HG02588 (cell line): ENCODE measurements at regions not wholly inside any gene's neighbourhood (a gene's known extent, or its start where the extent isn't known, plus 50 kb on each side); places are given as distances from the start of the nearest gene placed in this dataset.

Source experiments
- ATAC-seq: cut with Tn5 transposase; IDR thresholded peaks from one replicate; pipeline ENCODE4 v1.9.1; 2021; ENCODE audit warnings: mild to moderate bottlenecking, moderate library complexity; ENCODE audit not compliant: unreplicated experiment

DNA sequence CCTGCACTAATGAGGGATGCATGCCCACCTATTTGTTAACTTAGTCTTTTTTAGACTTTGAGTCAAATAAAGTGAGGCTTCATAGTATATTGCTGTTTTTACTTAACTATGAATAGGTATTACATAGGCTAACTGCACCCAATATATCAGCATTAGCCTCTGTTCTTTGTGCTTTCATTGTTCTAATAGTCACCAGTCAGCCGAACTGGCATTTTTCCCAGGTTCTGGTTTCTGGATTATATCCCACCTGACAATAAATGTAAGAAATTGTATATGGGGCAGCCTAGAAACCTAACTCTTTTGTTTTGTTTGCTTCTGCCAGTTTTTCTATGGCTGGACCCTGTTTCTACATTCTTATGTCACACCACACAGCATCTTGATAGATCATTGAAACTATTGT lies 1672.4 kb upstream of the LRRTM1 start:
- ATAC-seq: no peak

GRCh38 chr2:81974216-81974615 lies 1669.7 kb upstream of the LRRTM1 start:
- ATAC-seq: no peak

DNA sequence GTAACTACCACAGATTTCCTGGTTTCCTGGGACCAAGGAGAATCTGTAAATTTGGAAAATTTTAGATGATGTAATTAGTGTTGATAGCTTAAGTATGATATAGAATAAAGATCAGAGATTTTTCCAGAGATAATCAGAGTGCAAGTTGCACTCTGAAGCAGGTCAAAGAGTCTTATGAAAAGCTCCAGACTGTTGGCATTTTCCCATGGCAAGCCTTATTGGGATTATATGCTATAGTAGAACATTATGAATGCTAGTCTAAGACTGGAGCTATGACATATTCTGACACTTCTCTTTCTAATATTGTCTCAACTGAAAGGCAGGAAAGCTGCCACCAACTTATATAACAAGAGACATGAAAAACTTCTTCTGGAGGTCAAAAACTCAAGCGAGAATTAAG lies 1638.3 kb upstream of the LRRTM1 start:
- ATAC-seq: no peak

DNA sequence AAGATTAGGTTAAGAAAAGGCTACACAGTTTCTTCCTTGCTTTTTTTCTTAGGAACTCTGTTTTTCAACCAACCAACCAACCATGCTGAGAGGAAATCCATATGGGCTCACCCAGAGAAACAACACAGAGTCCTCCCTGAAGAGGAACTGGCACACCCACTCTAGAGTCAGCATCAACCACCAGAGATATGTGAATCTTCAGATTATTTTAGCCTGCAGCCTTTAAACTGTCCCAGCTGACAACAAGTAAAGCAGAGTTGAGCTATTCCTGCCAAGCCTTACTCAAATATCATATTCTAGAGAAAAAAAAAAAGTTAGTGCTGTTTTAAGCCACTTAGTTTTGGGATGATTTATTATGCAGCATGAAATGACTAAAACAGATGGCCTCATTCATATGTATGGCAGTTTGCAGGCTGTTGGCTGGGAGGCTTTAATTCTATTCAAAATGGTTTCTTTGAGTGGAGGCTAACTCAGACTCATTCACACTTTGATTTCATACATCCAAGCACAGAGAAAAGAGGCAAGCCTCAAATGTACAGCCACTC lies 1637.7 kb upstream of the LRRTM1 start:
- no peak for ATAC-seq

DNA sequence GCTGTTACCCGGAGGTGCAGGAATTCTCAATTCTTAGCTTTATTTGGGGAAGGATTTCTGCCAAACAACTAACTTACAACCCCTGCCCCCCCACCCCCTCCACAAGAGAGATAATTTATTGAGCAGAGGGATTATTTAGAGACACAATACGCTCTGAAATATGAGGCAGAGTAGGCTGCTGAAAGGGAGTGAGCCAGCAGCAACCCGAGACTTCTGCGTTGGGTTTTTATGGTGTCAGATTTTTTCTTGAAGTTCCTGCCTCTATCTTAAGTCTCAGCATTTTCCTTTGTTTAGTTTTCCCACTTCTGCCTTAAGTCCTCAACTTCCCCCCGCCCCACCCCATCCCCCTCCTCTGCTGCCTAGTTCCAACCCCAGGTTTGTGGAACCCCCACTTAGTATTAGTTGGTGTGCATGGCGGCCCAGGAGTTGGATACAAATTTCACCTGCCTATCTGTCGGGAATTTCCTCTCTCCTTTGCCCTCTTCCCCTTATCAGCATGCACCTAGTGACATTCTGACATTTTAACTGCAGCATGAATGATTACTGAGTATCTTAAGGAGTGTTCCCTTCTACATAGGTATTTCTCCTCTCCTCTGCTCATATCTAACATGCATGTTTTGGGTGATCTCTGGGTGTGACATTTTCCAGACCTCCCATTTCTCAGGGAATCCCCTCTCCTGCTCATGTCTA lies 1635.9 kb upstream of the LRRTM1 start:
- ATAC-seq: no peak

DNA sequence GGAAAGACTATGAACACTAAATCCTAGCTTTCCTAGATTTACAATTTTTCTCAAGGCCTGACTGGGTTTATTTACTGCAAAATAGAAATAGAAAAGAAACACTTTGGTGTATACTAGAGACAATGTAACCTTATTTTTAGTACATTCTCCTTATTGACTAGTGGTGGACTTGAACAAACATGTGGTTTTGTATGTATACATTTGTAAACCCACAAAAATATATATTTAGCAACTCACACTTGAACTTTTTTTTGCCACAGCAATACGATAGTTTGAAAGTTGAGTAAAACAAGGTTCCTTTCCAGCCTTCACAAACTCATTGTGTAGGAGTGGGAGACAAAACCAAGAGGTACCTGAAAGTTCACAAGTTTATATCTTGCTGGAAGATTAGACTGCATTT lies 1633.4 kb upstream of the LRRTM1 start:
- ATAC-seq: no peak

GRCh38 chr2:81903534-81903933 lies 1599.0 kb upstream of the LRRTM1 start:
- ATAC-seq: no peak

GRCh38 chr2:81901017-81901416 lies 1596.5 kb upstream of the LRRTM1 start:
- ATAC-seq: no peak

DNA sequence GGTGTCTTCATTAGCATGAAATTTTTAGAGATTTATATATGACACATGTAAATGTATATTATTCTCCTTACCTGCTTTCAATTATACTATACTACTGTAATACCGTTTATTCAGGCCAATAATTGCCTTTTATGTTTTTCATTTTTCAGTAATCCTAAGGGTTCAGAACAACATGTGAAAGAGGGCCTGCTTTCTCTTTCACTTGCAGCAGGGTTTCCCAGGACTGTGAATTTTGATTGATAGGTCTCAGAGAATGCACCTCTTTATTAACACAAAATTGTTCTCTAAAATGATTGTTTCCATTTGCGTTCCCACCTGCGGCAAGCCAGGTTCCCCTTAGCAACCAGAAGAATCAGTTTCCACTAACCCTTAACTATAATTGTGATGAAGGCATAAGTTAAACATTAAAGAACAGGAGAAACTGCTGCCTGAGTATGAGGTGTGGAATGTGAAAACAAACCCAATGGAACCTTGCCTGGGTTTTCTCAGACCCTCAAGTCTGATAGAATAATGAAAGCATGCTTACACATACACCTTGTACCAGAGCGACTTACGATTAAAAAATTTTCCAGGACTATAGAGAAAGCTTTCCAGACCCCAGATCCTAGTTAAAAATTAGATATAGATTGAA lies 1591.2 kb upstream of the LRRTM1 start:
- ATAC-seq: no peak

DNA sequence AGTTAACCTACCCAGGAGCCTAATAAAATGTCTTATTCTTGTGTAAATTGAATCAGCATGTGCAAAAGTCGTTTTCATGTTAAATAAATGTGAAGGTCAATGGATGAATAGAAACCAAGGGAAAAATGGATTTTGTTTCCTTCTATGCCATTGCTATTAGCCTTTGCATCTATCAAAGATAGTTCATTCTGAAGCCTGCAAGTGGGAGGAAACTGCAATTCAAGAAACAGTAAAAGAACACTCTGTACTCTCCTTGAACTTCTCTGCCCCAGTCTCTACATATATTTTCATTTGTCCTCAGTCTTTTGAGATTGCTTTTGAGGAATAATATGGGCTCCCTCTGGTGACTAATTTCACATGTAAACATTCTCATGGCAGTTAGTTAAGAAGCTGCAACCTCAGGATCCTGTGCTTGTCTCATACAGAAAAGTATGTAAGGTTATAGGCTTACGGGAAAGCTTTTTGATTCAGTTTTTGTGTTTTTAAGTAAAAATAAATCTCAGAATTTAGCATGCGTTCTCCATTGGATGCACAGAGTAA lies 1590.0 kb upstream of the LRRTM1 start:
- ATAC-seq: no peak

GRCh38 chr2:81876624-81877023 lies 1572.1 kb upstream of the LRRTM1 start:
- ATAC-seq: no peak

GRCh38 chr2:81872006-81872405 lies 1567.5 kb upstream of the LRRTM1 start:
- ATAC-seq: no peak

DNA sequence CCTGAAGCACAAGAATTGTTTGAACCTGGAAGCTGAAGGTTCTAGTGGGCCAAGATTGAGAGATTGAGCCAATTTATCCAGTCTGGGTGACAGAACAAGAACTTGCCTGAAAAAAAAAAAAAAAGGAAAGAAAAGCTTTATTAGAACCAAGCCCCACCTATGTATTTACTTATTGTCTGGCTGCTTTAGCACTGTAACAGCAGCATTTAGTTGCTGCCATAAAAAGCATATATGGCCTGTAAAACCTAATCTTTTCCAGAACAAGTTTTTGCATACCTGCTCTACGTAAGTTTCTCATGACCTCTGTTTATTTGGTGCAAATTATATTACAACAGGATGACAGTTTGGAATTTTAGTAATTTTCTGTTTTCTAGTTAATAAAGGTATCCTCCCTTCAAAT lies 1565.6 kb upstream of the LRRTM1 start:
- ATAC-seq: no peak

DNA sequence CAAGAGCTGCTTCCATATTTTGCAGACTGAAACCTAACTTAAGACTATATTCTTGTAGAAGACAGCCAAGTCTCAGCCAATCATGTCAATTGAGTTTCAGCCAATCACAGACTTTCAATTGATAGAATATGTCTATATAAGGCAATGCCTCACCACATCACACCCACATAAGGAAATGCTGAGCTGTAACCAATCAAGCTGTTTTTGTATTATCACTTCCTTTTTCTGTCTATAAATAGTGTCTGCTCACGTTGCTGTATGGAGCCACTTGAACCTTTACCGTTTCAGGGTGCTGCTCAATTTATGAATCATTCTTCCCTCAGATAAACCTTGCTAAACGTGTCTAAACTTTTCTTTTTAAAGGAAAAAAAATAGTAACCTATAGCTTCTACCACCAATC lies 1554.4 kb upstream of the LRRTM1 start:
- ATAC-seq: no peak

- ATAC-seq: no peak
These were observed 1548.8 kb upstream of the LRRTM1 start for GRCh38 chr2:81853341-81853740.

DNA sequence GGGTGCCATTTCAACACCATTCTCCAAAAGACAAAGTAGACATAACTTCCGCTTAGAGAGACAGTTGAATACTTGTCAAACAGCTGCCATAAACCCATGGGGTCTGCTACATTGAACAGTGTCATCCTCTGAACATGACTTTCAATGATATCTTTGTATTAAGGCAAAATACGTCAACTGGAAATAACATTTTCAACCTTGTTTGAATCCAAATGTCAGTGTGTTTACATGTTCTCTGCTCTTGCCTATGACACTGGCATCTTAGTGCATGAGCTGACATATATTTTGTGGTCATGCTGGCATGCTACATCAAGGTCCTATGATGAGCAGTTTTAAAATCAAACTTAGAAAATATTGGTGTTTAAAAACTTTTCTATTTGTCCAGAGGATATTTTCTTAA lies 1548.1 kb upstream of the LRRTM1 start:
- no peak for ATAC-seq

GRCh38 chr2:81839780-81840179 lies 1535.2 kb upstream of the LRRTM1 start:
- ATAC-seq: no peak

GRCh38 chr2:81835321-81836000 lies 1530.9 kb upstream of the LRRTM1 start:
- ATAC-seq: no peak

- no peak for ATAC-seq
These were observed 1482.3 kb upstream of the LRRTM1 start for GRCh38 chr2:81786811-81787210.

DNA sequence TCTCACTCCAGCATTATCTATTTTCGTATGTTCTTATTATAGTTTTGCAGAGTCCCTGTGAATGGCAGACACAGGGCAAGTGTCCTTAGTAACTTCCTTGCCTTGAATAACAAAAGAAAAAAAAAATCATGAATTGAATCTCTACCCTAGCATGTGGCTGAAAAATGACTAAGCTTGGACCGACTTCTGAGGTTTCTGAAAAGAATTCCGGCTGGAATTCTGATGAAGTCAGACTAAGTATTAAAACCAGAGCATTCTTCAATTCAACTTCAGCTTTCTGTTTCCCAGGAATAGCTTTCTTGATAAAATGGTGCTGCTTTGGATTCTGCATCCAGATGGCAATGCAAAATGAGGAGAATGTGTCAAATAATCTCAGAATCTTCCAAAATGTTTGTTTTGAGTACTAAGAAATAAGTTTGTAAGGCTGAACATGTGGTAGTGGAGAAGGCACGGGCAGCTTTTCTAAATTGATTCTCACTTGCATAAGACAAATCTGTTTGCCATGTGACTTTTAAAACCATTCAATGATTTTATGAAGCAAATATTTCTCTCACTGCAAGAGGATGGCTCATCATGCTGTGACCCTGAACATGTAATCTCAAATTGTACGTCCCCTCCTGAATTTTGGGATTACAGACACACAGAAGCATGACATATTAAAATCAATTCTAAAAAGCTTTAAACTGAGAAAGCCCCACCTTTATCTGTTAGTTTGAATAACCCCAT lies 1462.8 kb upstream of the LRRTM1 start:
- no peak for ATAC-seq

DNA sequence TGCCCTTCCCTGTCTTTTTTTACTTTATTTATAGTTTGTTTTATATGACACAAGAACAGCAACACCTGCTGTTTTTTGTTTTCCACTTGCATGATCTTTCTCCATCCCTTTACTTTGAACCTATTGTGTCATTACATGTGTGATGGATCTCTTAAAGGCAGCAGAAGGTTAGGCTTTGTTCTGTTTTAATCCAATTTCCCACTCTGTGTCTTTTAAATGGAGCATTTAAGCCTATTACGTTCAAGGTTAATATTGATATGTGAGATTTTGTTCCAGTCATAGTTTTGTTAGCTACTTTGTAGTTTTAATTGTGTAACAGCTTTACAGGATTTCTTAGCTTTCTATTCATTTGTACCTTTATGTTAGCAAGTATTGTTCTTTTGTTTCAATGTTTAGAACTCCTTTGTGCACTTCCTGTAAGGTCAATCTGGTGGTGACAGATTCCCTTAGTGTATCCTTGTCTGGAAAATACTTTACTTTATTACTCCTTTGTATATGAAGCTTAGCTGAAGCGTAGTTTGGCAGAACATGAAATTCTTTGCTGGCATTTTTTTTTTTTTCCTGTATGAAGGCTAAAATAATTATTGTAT lies 1443.0 kb upstream of the LRRTM1 start:
- no peak for ATAC-seq
